ENCODE measurements at regions not wholly inside any gene's neighbourhood (a gene's known extent, or its start where the extent isn't known, plus 50 kb on each side); places are given as distances from the start of the nearest gene placed in this dataset.

DNA sequence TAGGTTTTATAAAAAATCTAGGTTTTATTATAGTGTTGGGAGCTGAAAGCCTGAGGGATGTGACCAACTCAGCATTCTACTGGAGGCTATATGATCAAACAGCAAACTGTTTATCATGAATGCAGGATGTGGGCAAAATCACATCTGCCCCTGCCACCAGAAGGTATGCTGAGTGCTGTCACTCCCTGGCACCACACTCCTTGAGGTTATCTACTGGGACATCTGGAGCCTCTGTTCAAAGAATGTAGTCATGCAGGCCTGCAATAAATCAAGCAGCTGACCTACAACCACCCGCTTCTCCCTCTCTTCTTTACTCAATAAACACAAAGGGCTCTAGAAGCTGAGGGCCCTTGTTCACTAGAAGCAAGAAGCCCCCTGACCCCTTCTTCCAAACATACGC lies 328.4 kb upstream of the DDX18 start:
- Histone ChIP-seq H3K4me2 (ENCODE audit: low read length) (no peak overlapping the region), H3K27ac (ENCODE audit: low read depth, low read length, poor library complexity, severe bottlenecking) (no peak overlapping the region), H3K9me3 (ENCODE audit: low read length) (no peaks in the 10 kb centered on the region), H2AFZ (ENCODE audit: low read length) (no peak overlapping the region), H3F3A (ENCODE audit: insufficient read depth, low read length) (no peaks in the 10 kb centered on the region), H3K9ac (ENCODE audit: low read length) (no peak overlapping the region), H3K79me2 (ENCODE audit: insufficient read depth, low read length) (no peaks in the 10 kb centered on the region), H3K27me3 (ENCODE audit: insufficient read depth, low read length) (no peaks in the 10 kb centered on the region), H3K4me1 (ENCODE audit: insufficient read depth, low read length, severe bottlenecking) (no peaks in the 10 kb centered on the region), H3K36me3 (ENCODE audit: insufficient read depth, low read length) (no peaks in the 10 kb centered on the region), H3K4me3 (ENCODE audit: low read depth, low read length, poor library complexity, severe bottlenecking) (no peak overlapping the region), H3K9me2 (ENCODE audit: low read depth, low read length) (no peaks in the 10 kb centered on the region), H4K20me1 (ENCODE audit: insufficient read depth, low read length) (no peaks in the 10 kb centered on the region)
- no peak for TF ChIP-seq EZH2 (IDR thresholded peaks at IDR 0.05; ENCODE audit: borderline replicate concordance, low read length)
- TF ChIP-seq, protein P1, sequence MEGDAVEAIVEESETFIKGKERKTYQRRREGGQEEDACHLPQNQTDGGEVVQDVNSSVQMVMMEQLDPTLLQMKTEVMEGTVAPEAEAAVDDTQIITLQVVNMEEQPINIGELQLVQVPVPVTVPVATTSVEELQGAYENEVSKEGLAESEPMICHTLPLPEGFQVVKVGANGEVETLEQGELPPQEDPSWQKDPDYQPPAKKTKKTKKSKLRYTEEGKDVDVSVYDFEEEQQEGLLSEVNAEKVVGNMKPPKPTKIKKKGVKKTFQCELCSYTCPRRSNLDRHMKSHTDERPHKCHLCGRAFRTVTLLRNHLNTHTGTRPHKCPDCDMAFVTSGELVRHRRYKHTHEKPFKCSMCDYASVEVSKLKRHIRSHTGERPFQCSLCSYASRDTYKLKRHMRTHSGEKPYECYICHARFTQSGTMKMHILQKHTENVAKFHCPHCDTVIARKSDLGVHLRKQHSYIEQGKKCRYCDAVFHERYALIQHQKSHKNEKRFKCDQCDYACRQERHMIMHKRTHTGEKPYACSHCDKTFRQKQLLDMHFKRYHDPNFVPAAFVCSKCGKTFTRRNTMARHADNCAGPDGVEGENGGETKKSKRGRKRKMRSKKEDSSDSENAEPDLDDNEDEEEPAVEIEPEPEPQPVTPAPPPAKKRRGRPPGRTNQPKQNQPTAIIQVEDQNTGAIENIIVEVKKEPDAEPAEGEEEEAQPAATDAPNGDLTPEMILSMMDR (IDR thresholded peaks at IDR 0.05; ENCODE audit: low read length) = no peak

DNA sequence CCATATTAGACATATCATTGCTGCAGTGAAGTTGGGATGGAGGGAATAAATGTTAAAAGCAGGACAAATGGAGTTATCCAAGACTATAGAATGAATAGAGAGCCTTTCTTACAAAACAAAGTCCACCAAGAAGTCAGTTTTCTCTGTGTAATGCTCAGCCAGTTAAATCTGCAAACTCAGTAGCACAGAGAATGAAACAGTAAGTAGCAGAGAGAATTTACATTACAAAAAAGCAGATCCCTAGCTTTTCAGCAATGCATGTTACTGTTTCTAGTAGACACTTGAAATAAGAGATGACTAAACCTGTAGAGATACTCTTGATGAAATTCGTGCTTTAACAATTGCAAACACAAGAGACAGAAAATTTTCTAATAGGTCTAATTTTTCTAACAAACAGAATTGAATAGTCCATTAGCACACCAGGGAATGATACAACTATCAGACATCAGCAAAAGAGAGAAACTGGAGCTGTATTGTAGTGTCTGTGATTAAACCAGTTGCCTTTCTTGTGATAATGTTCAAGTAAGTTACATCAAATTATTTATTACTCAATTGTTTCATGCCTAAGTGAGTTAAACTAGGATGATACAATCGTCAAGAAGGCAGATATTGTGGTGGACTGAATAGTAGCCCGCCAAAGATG lies 322.2 kb upstream of the DDX18 start:
- Histone ChIP-seq H3K9me3 (ENCODE audit: low read length) (no peaks in the 10 kb centered on the region), H3K27ac (ENCODE audit: low read depth, low read length, poor library complexity, severe bottlenecking) (no peak overlapping the region), H3K4me2 (ENCODE audit: low read length) (no peak overlapping the region), H3K4me3 (ENCODE audit: low read depth, low read length, poor library complexity, severe bottlenecking) (no peak overlapping the region), H3F3A (ENCODE audit: insufficient read depth, low read length) (no peaks in the 10 kb centered on the region), H3K4me1 (ENCODE audit: insufficient read depth, low read length, severe bottlenecking) (no peaks in the 10 kb centered on the region), H3K36me3 (ENCODE audit: insufficient read depth, low read length) (no peaks in the 10 kb centered on the region), H3K27me3 (ENCODE audit: insufficient read depth, low read length) (no peaks in the 10 kb centered on the region), H3K9me2 (ENCODE audit: low read depth, low read length) (no peaks in the 10 kb centered on the region), H3K9ac (ENCODE audit: low read length) (no peak overlapping the region), H4K20me1 (ENCODE audit: insufficient read depth, low read length) (no peaks in the 10 kb centered on the region), H3K79me2 (ENCODE audit: insufficient read depth, low read length) (no peaks in the 10 kb centered on the region), H2AFZ (ENCODE audit: low read length) (no peak overlapping the region)
- TF ChIP-seq EZH2 (IDR thresholded peaks at IDR 0.05; ENCODE audit: borderline replicate concordance, low read length) = no peak
- TF ChIP-seq, protein P1 (IDR thresholded peaks at IDR 0.05; ENCODE audit: low read length) = no peak

DNA sequence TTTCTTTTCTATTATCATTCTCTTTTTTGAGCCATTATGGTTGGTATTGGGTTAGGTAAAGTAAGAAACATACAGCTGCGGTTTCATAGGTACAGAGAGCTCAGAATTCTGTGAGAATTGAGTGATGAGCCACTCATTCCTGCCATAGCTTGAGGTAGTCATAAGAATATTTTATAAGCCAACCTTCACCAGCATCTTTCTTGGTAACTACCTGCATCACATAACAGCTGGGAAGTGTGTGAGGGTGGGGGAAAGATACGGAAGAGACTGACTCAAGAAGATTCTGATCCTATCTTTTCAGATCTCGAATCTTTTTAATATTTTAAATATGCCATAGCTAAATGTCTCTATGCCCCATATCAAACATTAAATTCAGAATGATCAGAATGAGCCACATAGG lies 313.8 kb upstream of the DDX18 start:
- H3K4me3 ChIP-seq (ENCODE audit: low read depth, low read length, poor library complexity, severe bottlenecking) = no peak overlapping the region
- no peak overlapping the region for H3K9ac ChIP-seq (ENCODE audit: low read length)
- H3K79me2 ChIP-seq (ENCODE audit: insufficient read depth, low read length) = no peaks in the 10 kb centered on the region
- H3K4me2 ChIP-seq (ENCODE audit: low read length) = no peak overlapping the region
- H3K9me2 ChIP-seq (ENCODE audit: low read depth, low read length) = no peaks in the 10 kb centered on the region
- TF ChIP-seq, protein P1 (IDR thresholded peaks at IDR 0.05; ENCODE audit: low read length) = no peak
- no peak for TF ChIP-seq EZH2 (IDR thresholded peaks at IDR 0.05; ENCODE audit: borderline replicate concordance, low read length)
- no peaks in the 10 kb centered on the region for H3K27me3 ChIP-seq (ENCODE audit: insufficient read depth, low read length)
- no peak overlapping the region for H3K27ac ChIP-seq (ENCODE audit: low read depth, low read length, poor library complexity, severe bottlenecking)
- no peak overlapping the region for H2AFZ ChIP-seq (ENCODE audit: low read length)
- H3K9me3 ChIP-seq (ENCODE audit: low read length) = no peaks in the 10 kb centered on the region
- H3K36me3 ChIP-seq (ENCODE audit: insufficient read depth, low read length) = no peaks in the 10 kb centered on the region
- no peaks in the 10 kb centered on the region for H4K20me1 ChIP-seq (ENCODE audit: insufficient read depth, low read length)
- H3F3A ChIP-seq (ENCODE audit: insufficient read depth, low read length) = no peaks in the 10 kb centered on the region
- no peaks in the 10 kb centered on the region for H3K4me1 ChIP-seq (ENCODE audit: insufficient read depth, low read length, severe bottlenecking)
